Activated CD4-positive, alpha-beta memory T cell treated with anti-CD3 and anti-CD28 coated beads for 36 hours (primary cell): ENCODE measurements at regions not wholly inside any gene's neighbourhood (a gene's known extent, or its start where the extent isn't known, plus 50 kb on each side); places are given as distances from the start of the nearest gene placed in this dataset.
"Not testable (repeated sequence)": the region's sequence is repeated elsewhere in the genome, so short reads cannot be mapped to it uniquely, and the experiment has no call there.

ENCODE experiments used
- CTCF ChIA-PET: fragments of 350-600 bp; sonication (Branson Sonifier 250); formaldehyde crosslinking; loops from one replicate; lab custom pipeline; 2021; ENCODE audit warnings: antibody characterized with exemption, inconsistent platforms; lab: Charles Lee
- POLR2A ChIA-PET: fragments of 350-600 bp; sonication (Branson Sonifier 250); formaldehyde crosslinking; loops from one replicate; lab custom pipeline; 2021; ENCODE audit warnings: antibody characterized with exemption; lab: Charles Lee
- DNase-seq: peaks from one replicate; pipeline ENCODE4 v3.0.0-alpha.2; 2020
- H3K27ac Mint-ChIP-seq: one replicate; pipeline ENCODE4 v1.8.0; 2021; ENCODE audit warnings: mixed read lengths
- H3K27me3 Mint-ChIP-seq: one replicate; pipeline ENCODE4 v1.8.0; 2021; ENCODE audit warnings: mixed read lengths
- H3K36me3 Mint-ChIP-seq: one replicate; pipeline ENCODE4 v1.8.0; 2021; ENCODE audit warnings: mixed read lengths
- H3K4me1 Mint-ChIP-seq: one replicate; pipeline ENCODE4 v1.8.0; 2021; ENCODE audit warnings: low read depth, mixed read lengths
- H3K4me3 Mint-ChIP-seq: one replicate; pipeline ENCODE4 v1.8.0; 2021; ENCODE audit warnings: mild to moderate bottlenecking, mixed read lengths
- H3K9me3 Mint-ChIP-seq: one replicate; pipeline ENCODE4 v1.8.0; 2021; ENCODE audit warnings: mixed read lengths
- intact Hi-C: fragments of 100-400 bp; cut with micrococcal nuclease; formaldehyde crosslinking; loops from one replicate; pipeline ENCODE4 v1.15.1; 2023

DNA sequence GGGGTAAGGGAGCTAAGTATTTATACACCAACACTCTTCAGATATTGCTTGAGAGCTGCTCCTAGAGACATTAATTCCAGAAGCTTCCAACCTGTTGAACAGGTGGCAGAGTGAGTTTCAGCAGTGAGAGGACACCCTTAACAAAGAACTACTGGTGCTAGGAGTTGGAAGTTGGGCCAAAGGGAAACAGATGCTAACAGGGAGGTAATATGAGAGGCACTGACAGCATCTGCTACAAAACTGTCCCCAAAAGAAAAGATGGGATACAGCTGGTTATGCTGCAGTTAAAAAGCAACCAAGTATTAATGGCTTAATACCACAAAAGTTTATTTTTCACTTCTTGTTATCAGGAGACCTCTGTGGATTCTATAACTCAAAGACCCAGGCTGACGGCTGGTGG lies 104.5 kb upstream of the SATB1 start:
- peaks cover 15% of the 10 kb centered on the region for H3K9me3 Mint-ChIP-seq
- POLR2A ChIA-PET = no interaction called here
- H3K27me3 Mint-ChIP-seq = no peaks in the 10 kb centered on the region
- CTCF ChIA-PET = interaction anchor here (1.2 to 1.4 kb wide), 2 partner anchors 11 to 230 kb away, joined by 3 read pairs; no protein-coding TSS in a partner anchor
- H3K27ac Mint-ChIP-seq = no peak overlapping the region
- peaks cover 17% of the 10 kb centered on the region for H3K4me1 Mint-ChIP-seq
- peaks cover 36% of the 10 kb centered on the region for H3K36me3 Mint-ChIP-seq
- no peak for DNase-seq
- no peak overlapping the region for H3K4me3 Mint-ChIP-seq
- intact Hi-C loops = no loop called here

DNA sequence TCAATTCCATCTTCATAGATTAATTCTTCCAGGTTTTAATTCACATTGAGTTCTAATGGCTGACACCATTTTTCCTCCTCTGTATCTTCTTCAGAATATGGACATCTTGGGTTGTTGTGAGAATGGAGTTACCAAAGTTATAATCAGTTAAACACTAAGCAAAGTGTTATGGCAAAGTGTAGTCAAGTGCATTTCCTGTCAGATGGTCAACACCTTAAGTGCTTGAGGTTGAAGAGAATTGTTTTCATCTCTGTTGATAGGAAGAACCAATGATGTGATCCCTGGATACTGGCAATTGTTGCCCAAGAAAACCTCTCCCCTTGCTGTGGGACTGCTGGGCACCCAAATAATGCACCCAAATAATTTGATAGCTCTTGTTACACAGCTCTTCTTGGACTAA lies 102.6 kb upstream of the SATB1 start:
- H3K4me3 Mint-ChIP-seq = no peak overlapping the region
- intact Hi-C loops = no loop called here
- H3K4me1 Mint-ChIP-seq = peaks cover 17% of the 10 kb centered on the region
- no peak overlapping the region for H3K27ac Mint-ChIP-seq
- CTCF ChIA-PET = no interaction called here
- H3K9me3 Mint-ChIP-seq = peaks cover 24% of the 10 kb centered on the region
- H3K36me3 Mint-ChIP-seq = peaks cover 36% of the 10 kb centered on the region
- POLR2A ChIA-PET = no interaction called here
- no peak for DNase-seq
- H3K27me3 Mint-ChIP-seq = no peaks in the 10 kb centered on the region

DNA sequence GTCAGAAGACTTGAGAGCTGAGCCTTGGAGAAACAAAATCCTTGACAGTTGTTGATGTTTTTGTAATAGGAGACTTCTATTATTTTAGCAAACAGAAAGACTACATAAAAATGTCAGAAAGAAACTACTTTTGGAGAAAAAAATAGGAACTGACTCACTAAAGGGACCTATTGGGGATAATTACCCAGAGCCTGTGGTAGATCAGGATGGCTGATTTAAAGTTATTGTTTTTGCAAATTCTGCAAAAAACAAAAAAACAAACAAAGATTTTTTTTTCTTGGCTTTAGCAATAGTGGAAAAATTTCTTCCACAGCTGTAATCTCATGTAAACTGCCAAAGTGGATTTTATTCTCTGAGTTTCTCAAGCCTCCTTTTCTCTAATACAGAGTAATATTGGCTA lies 101.5 kb upstream of the SATB1 start:
- Mint-ChIP-seq H3K36me3 (peaks cover 34% of the 10 kb centered on the region), H3K4me3 (no peak overlapping the region), H3K27me3 (no peaks in the 10 kb centered on the region), H3K4me1 (peaks cover 15% of the 10 kb centered on the region), H3K27ac (no peak overlapping the region), H3K9me3 (peaks cover 24% of the 10 kb centered on the region)
- ChIA-PET POLR2A (no interaction called here), CTCF (no interaction called here)
- DNase-seq = no peak
- intact Hi-C loops = no loop called here

DNA sequence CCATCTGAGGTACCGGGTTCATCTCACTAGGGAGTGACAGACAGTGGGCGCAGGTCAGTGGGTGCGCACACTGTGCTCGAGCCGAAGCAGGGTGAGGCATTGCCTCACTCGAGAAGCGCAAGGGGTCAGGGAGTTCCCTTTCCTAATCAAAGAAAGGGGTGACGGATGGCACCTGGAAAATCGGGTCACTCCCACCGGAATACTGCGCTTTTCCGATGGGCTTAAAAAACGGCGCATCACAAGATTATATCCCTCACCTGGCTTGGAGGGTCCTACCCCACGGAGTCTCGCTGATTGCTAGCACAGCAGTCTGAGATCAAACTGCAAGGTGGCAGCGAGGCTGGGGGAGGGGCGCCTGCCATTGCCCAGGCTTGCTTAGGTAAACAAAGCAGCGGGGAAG lies 91.0 kb upstream of the SATB1 start:
- Mint-ChIP-seq H3K36me3 (peaks cover 14% of the 10 kb centered on the region), H3K4me1 (peaks cover 13% of the 10 kb centered on the region)
- H3K27me3 Mint-ChIP-seq, POLR2A ChIA-PET, H3K4me3 Mint-ChIP-seq, H3K9me3 Mint-ChIP-seq, DNase-seq, intact Hi-C loops, H3K27ac Mint-ChIP-seq, CTCF ChIA-PET: not testable (repeated sequence)

DNA sequence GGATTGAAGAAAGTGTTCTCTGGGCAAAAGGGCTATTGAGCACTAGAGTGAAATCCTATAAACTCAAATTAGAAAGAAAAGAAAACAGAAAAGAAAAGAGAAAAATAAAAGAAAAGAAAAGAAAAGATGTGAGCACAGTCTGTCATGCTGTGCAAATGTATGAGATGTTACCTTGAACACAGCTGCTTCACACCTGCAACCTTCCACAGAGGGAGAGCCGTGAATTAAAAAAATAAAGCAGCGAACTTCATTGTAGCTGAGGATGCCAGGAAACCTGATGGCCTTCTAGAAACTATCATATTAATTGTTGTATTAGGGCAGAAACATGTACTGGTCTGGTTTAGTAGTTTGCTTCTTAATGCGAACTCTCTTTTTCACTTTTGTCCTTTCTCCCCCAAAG lies 88.0 kb upstream of the SATB1 start:
- Mint-ChIP-seq H3K4me1 (peaks cover 13% of the 10 kb centered on the region), H3K9me3 (no peaks in the 10 kb centered on the region), H3K27me3 (no peaks in the 10 kb centered on the region), H3K36me3 (peaks cover 15% of the 10 kb centered on the region), H3K4me3 (no peak overlapping the region), H3K27ac (no peak overlapping the region)
- ChIA-PET CTCF (no interaction called here), POLR2A (no interaction called here)
- DNase-seq = no peak
- intact Hi-C loops = no loop called here

DNA sequence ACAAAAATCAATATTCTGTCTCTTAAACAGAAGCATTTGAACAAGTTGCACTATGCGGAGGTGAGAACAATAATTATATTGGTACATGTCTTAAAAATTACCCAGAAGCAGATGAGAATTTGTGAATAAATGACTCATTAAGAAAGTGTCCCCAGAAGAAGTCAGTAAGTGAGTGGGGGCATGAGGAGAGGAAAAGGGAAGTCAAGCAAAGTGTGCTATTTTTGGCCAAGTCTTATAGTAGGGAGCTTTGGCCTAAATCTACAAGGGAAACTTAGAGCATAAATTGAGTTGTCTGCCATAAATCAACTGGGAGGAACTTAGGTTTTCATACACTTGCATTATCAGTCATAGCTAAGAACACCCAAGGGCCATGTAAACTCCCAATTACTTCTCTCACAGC lies 86.9 kb upstream of the SATB1 start:
- intact Hi-C loops = no loop called here
- no peak for DNase-seq
- ChIA-PET CTCF (no interaction called here), POLR2A (no interaction called here)
- Mint-ChIP-seq H3K9me3 (no peaks in the 10 kb centered on the region), H3K4me3 (no peak overlapping the region), H3K36me3 (peaks cover 15% of the 10 kb centered on the region), H3K4me1 (peaks cover 13% of the 10 kb centered on the region), H3K27ac (no peak overlapping the region), H3K27me3 (no peaks in the 10 kb centered on the region)

DNA sequence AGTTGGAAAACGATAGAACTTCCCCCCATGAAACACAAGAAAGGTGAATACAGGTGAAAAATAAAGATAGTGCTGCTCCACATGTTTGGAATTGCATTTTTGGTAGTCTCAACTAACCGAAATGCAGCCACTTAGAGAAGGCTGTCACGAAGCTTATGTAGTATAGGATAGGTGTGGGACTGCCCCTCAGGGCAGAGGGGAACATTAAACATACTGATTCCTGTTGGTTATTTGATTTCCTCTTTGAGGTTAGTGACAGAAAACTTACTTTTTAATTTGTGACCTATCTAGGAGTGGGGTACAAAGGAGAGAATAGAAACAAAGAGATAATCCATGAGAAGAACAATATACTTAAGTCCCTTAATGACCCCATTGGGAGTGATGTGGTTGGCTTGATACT lies 85.8 kb upstream of the SATB1 start:
- no peaks in the 10 kb centered on the region for H3K9me3 Mint-ChIP-seq
- intact Hi-C loops = no loop called here
- CTCF ChIA-PET = no interaction called here

DNA sequence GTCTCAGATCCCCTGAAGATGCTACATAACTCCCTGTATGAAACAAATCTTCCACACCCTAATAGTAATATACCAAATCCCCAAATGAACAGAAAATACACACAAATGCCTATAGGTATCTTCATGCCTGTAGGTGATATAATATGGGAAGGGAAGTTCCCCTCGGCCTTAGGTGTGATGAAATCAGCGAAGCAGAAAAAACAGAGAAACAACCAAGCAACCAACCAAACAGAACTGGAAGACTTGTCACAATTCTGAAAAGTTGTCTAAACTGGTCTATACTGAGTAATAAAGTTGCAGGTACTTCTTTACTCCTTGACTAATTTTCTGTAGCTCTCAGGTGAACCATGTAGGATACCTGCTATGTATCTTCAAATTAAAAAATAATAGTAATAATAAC lies 82.2 kb upstream of the SATB1 start:
- H3K4me3 Mint-ChIP-seq = no peak overlapping the region
- POLR2A ChIA-PET = no interaction called here
- H3K36me3 Mint-ChIP-seq = peaks cover 8% of the 10 kb centered on the region
- CTCF ChIA-PET = no interaction called here
- no peaks in the 10 kb centered on the region for H3K27me3 Mint-ChIP-seq
- H3K9me3 Mint-ChIP-seq = no peaks in the 10 kb centered on the region
- H3K27ac Mint-ChIP-seq = no peak overlapping the region
- no peak for DNase-seq
- peaks cover 12% of the 10 kb centered on the region for H3K4me1 Mint-ChIP-seq
- intact Hi-C loops = no loop called here

More for the DNA sequence above, 85.8 kb upstream of the SATB1 start:
- POLR2A ChIA-PET = no interaction called here
- Mint-ChIP-seq H3K4me1 (peaks cover 13% of the 10 kb centered on the region), H3K27me3 (no peaks in the 10 kb centered on the region), H3K27ac (no peak overlapping the region), H3K36me3 (peaks cover 14% of the 10 kb centered on the region), H3K4me3 (no peak overlapping the region)
- DNase-seq = no peak

DNA sequence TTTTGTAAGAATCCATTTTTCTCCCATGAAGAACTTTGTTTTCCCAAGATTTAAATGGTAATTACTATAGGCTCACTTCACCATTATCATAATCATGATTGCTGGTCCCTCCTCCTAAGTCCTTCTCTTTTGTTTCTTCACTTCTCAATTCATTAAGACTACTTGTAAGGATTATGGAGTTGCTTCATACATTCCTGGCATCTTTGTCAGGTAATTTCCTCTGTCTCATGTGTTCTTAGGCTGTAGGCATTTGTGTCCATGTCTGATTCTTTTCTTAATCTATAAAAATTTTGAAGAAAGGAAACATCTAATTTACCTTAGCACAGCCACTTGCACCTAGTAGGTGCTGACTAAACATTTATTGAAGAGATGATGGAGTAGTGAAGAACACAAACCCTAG lies 79.9 kb upstream of the SATB1 start:
- Mint-ChIP-seq H3K27ac (no peak overlapping the region), H3K4me3 (no peak overlapping the region), H3K36me3 (no peaks in the 10 kb centered on the region), H3K27me3 (no peaks in the 10 kb centered on the region), H3K4me1 (peaks cover 21% of the 10 kb centered on the region), H3K9me3 (no peaks in the 10 kb centered on the region)
- ChIA-PET CTCF (interaction anchor here (0.7 kb wide), 1 partner anchor 9 kb away, joined by 3 read pairs; no protein-coding TSS in a partner anchor), POLR2A (no interaction called here)
- DNase-seq = no peak
- intact Hi-C loops = no loop called here

DNA sequence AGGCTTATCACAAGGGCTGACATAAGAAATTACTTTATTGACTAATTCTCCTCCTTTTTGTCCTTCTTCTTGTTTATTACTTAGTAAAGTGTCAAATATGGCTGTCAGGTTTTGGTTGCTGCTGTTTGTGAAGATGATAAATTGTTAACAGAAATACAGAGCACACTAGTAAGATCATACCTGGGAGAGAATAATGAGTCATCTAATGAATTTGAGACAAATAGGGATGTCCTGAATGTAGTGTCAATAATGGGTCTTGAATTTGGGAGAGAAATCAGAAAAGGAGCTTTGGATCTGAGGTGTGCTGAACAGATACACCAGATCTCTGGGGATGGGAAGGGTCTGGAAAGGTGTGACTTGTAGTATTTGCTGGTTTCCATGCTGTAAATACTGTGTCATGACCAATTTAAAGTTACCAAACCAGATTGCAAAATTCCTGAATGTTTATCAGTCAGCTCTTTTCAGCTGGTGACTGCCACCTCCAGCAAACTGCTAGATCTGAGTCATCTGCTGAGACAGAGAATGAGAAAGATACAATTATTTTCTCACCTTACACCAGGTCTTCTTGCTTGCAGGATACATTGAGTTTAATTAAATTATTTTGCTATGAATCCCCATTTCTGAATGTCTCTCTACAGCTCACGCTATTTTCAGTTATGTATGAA lies 76.7 kb upstream of the SATB1 start:
- Mint-ChIP-seq H3K27ac (peak overlapping the region; percentile 21), H3K4me1 (peaks cover 37% of the 10 kb centered on the region), H3K27me3 (no peaks in the 10 kb centered on the region), H3K36me3 (no peaks in the 10 kb centered on the region), H3K4me3 (no peak overlapping the region), H3K9me3 (no peaks in the 10 kb centered on the region)
- ChIA-PET POLR2A (no interaction called here), CTCF (interaction anchor here (0.6 kb wide), 1 partner anchor 58 kb away, joined by 3 read pairs; no protein-coding TSS in a partner anchor)
- DNase-seq = peak; percentile 23
- intact Hi-C loops = no loop called here

DNA sequence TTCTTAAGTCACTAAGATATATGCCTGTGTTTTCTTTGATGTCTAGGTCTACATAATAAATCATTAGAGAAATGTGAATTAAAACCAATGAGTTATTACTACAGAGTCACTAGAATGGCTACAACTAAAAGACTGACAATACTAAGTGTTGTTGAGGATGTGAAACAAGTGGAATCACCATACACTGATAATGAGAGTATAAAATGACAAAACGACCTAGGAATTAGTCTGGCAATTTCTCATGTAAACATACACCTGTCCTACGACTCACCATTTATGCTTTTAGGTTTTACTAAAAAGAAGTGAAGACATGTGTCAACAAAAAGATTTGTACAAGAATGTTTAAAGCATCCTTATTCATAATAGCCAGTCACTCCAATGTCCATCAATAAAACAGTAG lies 75.2 kb upstream of the SATB1 start:
- H3K27ac Mint-ChIP-seq = no peak overlapping the region
- ChIA-PET CTCF (no interaction called here), POLR2A (no interaction called here)
- H3K27me3 Mint-ChIP-seq = no peaks in the 10 kb centered on the region
- no peaks in the 10 kb centered on the region for H3K9me3 Mint-ChIP-seq
- intact Hi-C loops = loop anchor here (1.0 kb wide), 2 partner anchors 31 to 56 kb away; no protein-coding TSS in a partner anchor
- H3K4me3 Mint-ChIP-seq = no peak overlapping the region
- no peaks in the 10 kb centered on the region for H3K36me3 Mint-ChIP-seq
- DNase-seq = no peak
- peaks cover 37% of the 10 kb centered on the region for H3K4me1 Mint-ChIP-seq

DNA sequence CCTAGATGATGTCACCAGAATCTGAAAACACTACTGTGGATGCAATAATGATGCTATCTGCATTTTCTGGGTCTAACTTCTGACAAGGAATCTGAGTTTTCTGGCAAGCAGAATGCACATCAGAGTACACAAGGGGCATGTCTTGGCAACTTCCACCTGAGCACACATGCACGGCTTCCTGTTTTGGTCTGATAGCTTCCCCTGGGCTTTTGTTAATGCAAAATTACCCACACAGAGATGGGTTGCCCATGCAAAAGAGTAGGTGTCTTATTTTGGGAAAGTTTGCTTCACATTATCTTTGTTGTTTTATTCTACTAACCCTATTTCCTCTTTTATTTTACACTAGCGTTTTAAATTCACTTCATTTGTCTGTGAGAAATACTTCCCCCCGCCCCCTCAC lies 74.2 kb upstream of the SATB1 start:
- ChIA-PET CTCF (no interaction called here), POLR2A (no interaction called here)
- Mint-ChIP-seq H3K27ac (peak overlapping the region; percentile 31), H3K36me3 (peaks cover 2% of the 10 kb centered on the region), H3K9me3 (no peaks in the 10 kb centered on the region), H3K4me3 (no peak overlapping the region), H3K27me3 (no peaks in the 10 kb centered on the region), H3K4me1 (peaks cover 37% of the 10 kb centered on the region)
- intact Hi-C loops = no loop called here
- peak; percentile 19 for DNase-seq

DNA sequence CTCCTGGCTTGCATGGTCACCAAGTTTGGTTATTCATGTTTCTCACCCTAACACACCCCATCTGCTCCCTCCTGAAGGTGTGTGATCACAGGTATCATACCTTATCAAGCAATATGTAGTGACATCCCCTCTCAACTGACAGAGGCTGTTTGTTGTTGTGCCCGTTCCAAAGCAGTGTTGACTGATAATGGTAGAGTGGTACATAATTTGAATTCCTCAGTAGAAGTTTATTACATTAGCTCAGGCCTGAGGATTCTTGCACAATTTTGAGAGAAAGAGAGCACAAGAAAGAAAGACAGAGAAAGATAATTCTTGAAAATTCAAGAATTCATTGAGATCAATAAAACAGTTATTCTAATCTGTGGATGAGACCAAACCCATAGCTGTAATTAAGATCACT lies 69.1 kb upstream of the SATB1 start:
- CTCF ChIA-PET = no interaction called here
- H3K36me3 Mint-ChIP-seq = peaks cover 2% of the 10 kb centered on the region

More for the DNA sequence above, 69.1 kb upstream of the SATB1 start:
- no peak overlapping the region for H3K4me3 Mint-ChIP-seq
- no peaks in the 10 kb centered on the region for H3K9me3 Mint-ChIP-seq
- no peak overlapping the region for H3K27ac Mint-ChIP-seq
- no peaks in the 10 kb centered on the region for H3K27me3 Mint-ChIP-seq
- DNase-seq = no peak
- intact Hi-C loops = no loop called here
- POLR2A ChIA-PET = no interaction called here
- H3K4me1 Mint-ChIP-seq = peaks cover 30% of the 10 kb centered on the region
